ENCODE measurements at regions not wholly inside any gene's neighbourhood (a gene's known extent, or its start where the extent isn't known, plus 50 kb on each side); places are given as distances from the start of the nearest gene placed in this dataset.

DNA sequence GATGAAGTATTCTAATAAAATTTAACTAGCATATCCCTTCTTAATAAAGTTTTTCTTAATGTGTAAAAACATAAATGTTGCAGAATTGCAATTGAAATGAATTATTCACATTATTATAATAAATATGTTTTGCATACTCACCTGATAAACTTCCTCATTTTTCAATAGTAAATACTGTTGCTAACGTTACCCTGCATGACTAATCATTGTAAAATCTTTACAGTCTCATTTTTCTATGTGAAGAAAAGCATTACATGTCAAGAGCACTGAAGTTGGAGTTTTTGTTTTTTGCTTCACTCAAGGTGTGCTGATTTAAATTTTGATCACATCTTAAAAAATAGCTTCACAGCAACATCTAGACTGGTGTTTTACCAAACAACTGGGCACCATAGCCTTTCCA is 157.2 kb upstream of the CDH18 start:
- TF ChIP-seq CTCF (conservative IDR thresholded peaks at IDR 0.05) (no peak), ZFX (IDR thresholded peaks at IDR 0.05) (no peak)

Measured in C4-2B (cell line).